ENCODE measurements at regions not wholly inside any gene's neighbourhood (a gene's known extent, or its start where the extent isn't known, plus 50 kb on each side); places are given as distances from the start of the nearest gene placed in this dataset.

DNA sequence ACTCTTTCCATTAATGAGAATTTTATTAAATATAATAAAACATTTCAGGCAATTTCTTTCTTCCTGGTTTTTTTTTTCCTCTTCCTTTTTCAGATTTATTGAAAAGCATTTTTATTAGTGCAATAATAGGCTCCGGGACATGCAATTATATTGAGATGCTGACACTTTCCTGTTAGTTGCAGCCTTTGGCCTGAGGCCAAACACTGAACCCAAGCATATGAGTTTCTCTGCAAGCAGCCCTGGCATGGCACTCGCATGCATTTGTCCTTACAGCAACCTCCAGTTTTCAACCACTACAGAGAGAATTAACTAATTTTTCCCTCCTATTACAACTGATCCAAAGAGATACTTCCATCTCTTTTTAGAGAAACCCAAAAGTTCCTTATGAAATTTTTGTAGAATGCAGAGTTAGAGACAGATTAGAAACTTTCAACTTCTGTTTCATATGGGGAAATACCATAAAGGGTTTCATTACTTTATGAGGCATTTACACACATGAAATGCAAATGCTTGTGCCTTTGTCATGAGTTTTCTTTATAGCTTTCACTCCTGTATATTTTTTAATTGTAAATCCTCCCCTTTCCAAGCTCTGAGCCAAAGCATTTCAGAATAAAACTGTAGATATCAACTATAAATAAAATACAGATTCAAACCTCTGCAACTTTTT, 183.0 kb downstream of the CETN3 start:
- Histone ChIP-seq H3K9me3 (ENCODE audit: control insufficient read depth, insufficient read depth, low read length) (peaks cover 2% of the 10 kb centered on the region; the same call in 1 of the 2 replicates), H3K18ac (ENCODE audit: low read depth, low read length) (no peak overlapping the region), H3K9me1 (ENCODE audit: insufficient read depth, low read length) (no peaks in the 10 kb centered on the region), H2BK20ac (ENCODE audit: low read depth, low read length) (no peak overlapping the region), H3K4me2 (ENCODE audit: low read depth, low read length) (no peak overlapping the region), H2AK9ac (replicated peaks; ENCODE audit: low read depth, low read length, poor library complexity) (no peak overlapping the region), H2BK5ac (ENCODE audit: low read depth, low read length, poor library complexity, severe bottlenecking) (no peak overlapping the region), H3K27ac (ENCODE audit: insufficient read depth, low read length) (no peak overlapping the region), H3K27me3 (ENCODE audit: control insufficient read depth, insufficient read depth, low read length) (no peaks in the 10 kb centered on the region), H2BK15ac (ENCODE audit: low read depth, low read length) (no peak overlapping the region), H4K8ac (ENCODE audit: low read depth in 2 of 2, low read length in 2 of 2) (no peak overlapping the region), H3K56ac (ENCODE audit: extremely low read depth, insufficient read depth, low read length) (no peak overlapping the region), H4K5ac (ENCODE audit: low read depth, low read length) (no peak overlapping the region), H3K4me1 (ENCODE audit: control insufficient read depth, insufficient read depth, low read length) (no peaks in the 10 kb centered on the region), H2AFZ (replicated peaks; ENCODE audit: low read length, poor library complexity) (no peak overlapping the region), H4K20me1 (ENCODE audit: insufficient read depth, low read length) (no peaks in the 10 kb centered on the region), H3K23ac (ENCODE audit: low read depth, low read length) (no peak overlapping the region), H2AK5ac (ENCODE audit: low read depth, low read length) (no peak overlapping the region), H2BK120ac (ENCODE audit: low read depth, low read length) (no peak overlapping the region), H4K91ac (ENCODE audit: insufficient read depth, low read depth, low read length) (no peak overlapping the region), H3K9ac (ENCODE audit: low read depth, low read length) (no peak overlapping the region), H3K4ac (ENCODE audit: low read depth, low read length) (no peak overlapping the region), H3K4me3 (ENCODE audit: insufficient read depth, low read depth, low read length) (no peak overlapping the region), H3K14ac (replicated peaks; ENCODE audit: low read depth, low read length) (no peak overlapping the region), H3K36me3 (ENCODE audit: control insufficient read depth, insufficient read depth, low read length) (no peaks in the 10 kb centered on the region), H3K79me1 (ENCODE audit: low read depth in 1 of 2, low read length in 2 of 2) (no peaks in the 10 kb centered on the region)
- intact Hi-C loops (cut with micrococcal nuclease) (no loop called here), in situ Hi-C loops (cut with MboI; ENCODE audit: low sequenced_read_pairs) (no loop called here), dilution Hi-C loops (cut with HindIII; ENCODE audit: low sequenced_read_pairs, unreplicated experiment) (no loop called here)
- ATAC-seq (ENCODE audit: low read depth), result no peak
- DNase-seq, result no peak
- no TSS peak for BruUV-seq (replicated peaks)
- WGBS, 2 experiments (ENCODE audit: extremely low coverage in 2 of 2, insufficient read length in 1 of 2), result no CpG with 5 or more reads among the region's 2 CpGs
- ChIA-PET POLR2A (ENCODE audit: unreplicated experiment) (no interaction called here), CTCF (no interaction called here)
- TF ChIP-seq SMC3 (IDR thresholded peaks at IDR 0.05; ENCODE audit: low read depth, low read length) (no peak), CHD1 (IDR thresholded peaks at IDR 0.05; ENCODE audit: low read depth, low read length) (no peak), ELK1 (IDR thresholded peaks at IDR 0.05; ENCODE audit: borderline replicate concordance, low read depth, low read length) (no peak), NFE2L2 (IDR thresholded peaks at IDR 0.05; ENCODE audit: low read depth, low read length) (no peak), CTCF (conservative IDR thresholded peaks at IDR 0.05; ENCODE audit: low read depth, low read length) (no peak), USF2 (IDR thresholded peaks at IDR 0.05; ENCODE audit: low read depth, low read length) (no peak), MXI1 (IDR thresholded peaks at IDR 0.05; ENCODE audit: borderline replicate concordance, low read depth, low read length) (no peak), FOS (IDR thresholded peaks at IDR 0.05; ENCODE audit: low read depth, low read length) (no peak), RFX5 (IDR thresholded peaks at IDR 0.05; ENCODE audit: low read depth, low read length) (no peak), RCOR1 (IDR thresholded peaks at IDR 0.05; ENCODE audit: insufficient replicate concordance, low read length) (no peak), POLR2A (IDR thresholded peaks at IDR 0.05; ENCODE audit: low read depth, low read length) (no peak), BHLHE40 (IDR thresholded peaks at IDR 0.05; ENCODE audit: low read depth, low read length) (no peak), MAFK (IDR thresholded peaks at IDR 0.05; ENCODE audit: low read depth, low read length) (no peak), MAZ (IDR thresholded peaks at IDR 0.05; ENCODE audit: borderline replicate concordance, low read depth, low read length) (no peak), RAD21 (IDR thresholded peaks at IDR 0.05; ENCODE audit: low read length) (no peak), CEBPB (IDR thresholded peaks at IDR 0.05; ENCODE audit: low read depth, low read length) (no peak)
